Fibroblast of gingiva (primary cell): ENCODE measurements at regions not wholly inside any gene's neighbourhood (a gene's known extent, or its start where the extent isn't known, plus 50 kb on each side); places are given as distances from the start of the nearest gene placed in this dataset.

Source experiments
- DNase-seq: peaks from one replicate; pipeline ENCODE4 v3.0.0-alpha.2; 2011; ENCODE audit warnings: low read depth

GRCh38 chr18:24627644-24628315 is 167.3 kb downstream of the HRH4 start:
- no peak for DNase-seq

- no peak for DNase-seq
These were observed 167.9 kb downstream of the HRH4 start for GRCh38 chr18:24628326-24628725.

- DNase-seq = no peak
These were observed 169.5 kb downstream of the HRH4 start for GRCh38 chr18:24629921-24630320.

GRCh38 chr18:24630346-24630880 is 170.0 kb downstream of the HRH4 start:
- DNase-seq = no peak

- no peak for DNase-seq
These were observed 171.0 kb downstream of the HRH4 start for GRCh38 chr18:24631243-24632025.

GRCh38 chr18:24632158-24632988 is 171.9 kb downstream of the HRH4 start:
- DNase-seq = no peak

- DNase-seq = no peak
These were observed 172.7 kb downstream of the HRH4 start for GRCh38 chr18:24633121-24633520.

- no peak for DNase-seq
These were observed 189.1 kb downstream of the HRH4 start for GRCh38 chr18:24649571-24649970.

GRCh38 chr18:24651434-24651833 is 191.0 kb downstream of the HRH4 start:
- DNase-seq = no peak

GRCh38 chr18:24656050-24656449 is 195.6 kb downstream of the HRH4 start:
- DNase-seq = no peak

- no peak for DNase-seq
These were observed 196.4 kb downstream of the HRH4 start for GRCh38 chr18:24656551-24657443.

- DNase-seq = no peak
These were observed 197.0 kb downstream of the HRH4 start for GRCh38 chr18:24657444-24657842.

- DNase-seq = no peak
These were observed 197.9 kb downstream of the HRH4 start for GRCh38 chr18:24658302-24658701.

- peak; percentile 24 for DNase-seq
These were observed 199.6 kb downstream of the HRH4 start for GRCh38 chr18:24659827-24660720.

GRCh38 chr18:24660956-24661355 is 200.5 kb downstream of the HRH4 start:
- DNase-seq = no peak

GRCh38 chr18:24662412-24662821 is 202.0 kb downstream of the HRH4 start:
- no peak for DNase-seq

- DNase-seq = no peak
These were observed 202.6 kb downstream of the HRH4 start for GRCh38 chr18:24663026-24663425.

- DNase-seq = no peak
These were observed 208.6 kb downstream of the HRH4 start for GRCh38 chr18:24669015-24669414.

- no peak for DNase-seq
These were observed 209.1 kb downstream of the HRH4 start for GRCh38 chr18:24669502-24669901.

GRCh38 chr18:24672165-24672941 is 211.9 kb downstream of the HRH4 start:
- no peak for DNase-seq
